ENCODE measurements at regions not wholly inside any gene's neighbourhood (a gene's known extent, or its start where the extent isn't known, plus 50 kb on each side); places are given as distances from the start of the nearest gene placed in this dataset.

- FAIRE-seq, result no peak
Measured at GRCh38 chr2:42928692-42929545, 136.5 kb upstream of the HAAO start.

- no peak for FAIRE-seq
Measured at GRCh38 chr2:42928161-42928691, 135.8 kb upstream of the HAAO start.

GRCh38 chr2:42927334-42928160, 135.2 kb upstream of the HAAO start:
- FAIRE-seq, result no peak

- no peak for FAIRE-seq
Measured at GRCh38 chr2:42926434-42927333, 134.3 kb upstream of the HAAO start.

DNA sequence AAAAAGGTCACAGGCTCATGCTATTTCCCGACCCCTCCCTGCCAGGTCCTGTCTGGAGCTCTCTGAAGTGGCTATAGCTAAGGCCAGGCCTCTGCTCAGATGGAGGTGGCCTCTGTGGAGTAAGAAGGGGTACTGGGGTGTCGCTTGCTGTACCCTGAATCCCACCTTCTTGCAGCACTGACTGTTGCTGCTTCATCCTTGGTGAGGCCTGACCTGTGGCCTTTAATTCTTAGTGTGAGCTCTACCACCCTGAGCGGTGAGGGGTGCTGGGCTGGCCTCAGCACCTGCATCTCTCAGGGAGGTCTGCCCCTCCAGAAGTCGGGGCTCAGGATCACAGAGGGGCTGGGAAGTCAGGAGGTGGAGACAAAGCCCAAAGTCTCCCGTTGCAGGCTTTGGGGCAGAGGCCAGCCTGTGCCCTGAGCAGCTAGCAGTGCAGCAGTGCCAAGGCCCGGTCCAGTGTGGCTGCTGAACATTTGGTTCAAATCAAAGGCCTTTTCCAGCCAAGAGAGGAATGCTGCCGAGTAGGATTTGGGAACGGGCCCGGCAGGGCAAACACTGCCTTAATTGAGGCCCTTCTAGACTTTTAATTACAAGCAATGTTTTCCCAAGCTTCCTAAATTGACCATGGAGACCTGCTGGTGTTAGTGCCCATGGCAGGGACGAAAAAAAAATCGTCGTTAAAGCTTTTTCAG, 133.5 kb upstream of the HAAO start:
- FAIRE-seq, result no peak

GRCh38 chr2:42924418-42924886, 132.1 kb upstream of the HAAO start:
- FAIRE-seq, result no peak

DNA sequence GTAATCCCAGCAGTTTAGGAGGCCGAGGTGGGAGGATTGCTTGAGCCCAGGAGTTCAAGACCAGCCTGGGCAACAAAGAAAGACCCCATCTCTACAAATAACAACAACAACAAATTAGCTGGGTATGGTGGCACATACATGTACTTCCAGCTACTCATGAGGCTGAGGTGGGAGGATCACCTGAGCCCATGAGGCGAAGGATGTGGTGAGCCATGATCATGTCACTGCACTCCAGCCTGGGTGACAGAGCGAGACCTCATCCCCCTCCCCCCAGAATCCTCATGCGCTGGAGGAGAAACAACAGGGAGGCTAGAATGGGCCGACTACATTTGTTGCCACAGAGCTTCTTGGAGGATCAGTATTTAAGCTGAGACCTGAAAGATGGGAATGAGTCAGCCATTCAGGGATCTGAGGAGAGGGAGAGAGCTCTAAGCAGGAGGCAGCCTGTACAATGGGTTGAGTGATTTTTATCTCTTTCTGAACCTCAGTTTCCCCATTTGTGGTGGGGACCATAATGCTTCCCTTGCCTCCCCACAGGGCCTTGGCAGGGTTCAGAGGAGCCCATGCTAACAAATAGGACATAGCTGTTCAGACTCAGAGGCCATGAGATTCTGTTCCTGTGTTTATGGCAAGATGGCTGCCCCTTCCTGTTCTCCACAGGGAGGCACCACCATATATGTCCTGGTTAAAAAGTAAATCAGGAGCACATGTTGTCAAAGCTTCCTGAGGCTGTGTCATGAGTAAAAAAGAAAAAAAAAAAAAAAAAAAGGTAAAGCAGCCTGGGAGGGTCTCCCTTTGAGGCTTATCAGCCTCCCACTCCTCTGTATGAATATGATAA, 131.4 kb upstream of the HAAO start:
- FAIRE-seq, result no peak

GRCh38 chr2:42922790-42923579, 130.6 kb upstream of the HAAO start:
- FAIRE-seq, result no peak

DNA sequence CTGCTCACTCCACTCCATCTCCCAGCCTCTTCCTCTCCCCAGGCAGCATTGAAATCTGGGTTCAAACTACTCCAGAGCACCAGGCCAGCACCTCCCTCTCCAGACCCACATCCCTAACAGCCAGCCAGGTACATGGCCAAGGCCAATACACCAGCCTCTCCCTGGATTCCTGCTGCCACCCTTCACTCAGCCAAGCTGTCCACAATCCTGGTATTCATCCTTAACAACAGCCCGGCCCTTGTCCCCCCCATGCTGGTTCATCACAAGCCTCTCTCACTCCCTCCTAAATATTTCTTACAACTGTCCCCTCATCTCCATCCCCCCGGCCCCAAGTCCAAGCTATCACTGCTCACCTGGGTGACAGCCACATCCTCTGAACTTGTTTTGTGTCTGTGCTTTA, 129.9 kb upstream of the HAAO start:
- no peak for FAIRE-seq

- FAIRE-seq, result no peak
Measured at GRCh38 chr2:42921721-42922120, 129.3 kb upstream of the HAAO start.

GRCh38 chr2:42921147-42921520, 128.8 kb upstream of the HAAO start:
- no peak for FAIRE-seq

- no peak for FAIRE-seq
Measured at GRCh38 chr2:42920446-42921146, 128.2 kb upstream of the HAAO start.

GRCh38 chr2:42918671-42919318, 126.4 kb upstream of the HAAO start:
- FAIRE-seq, result no peak

GRCh38 chr2:42918041-42918440, 125.7 kb upstream of the HAAO start:
- no peak for FAIRE-seq

DNA sequence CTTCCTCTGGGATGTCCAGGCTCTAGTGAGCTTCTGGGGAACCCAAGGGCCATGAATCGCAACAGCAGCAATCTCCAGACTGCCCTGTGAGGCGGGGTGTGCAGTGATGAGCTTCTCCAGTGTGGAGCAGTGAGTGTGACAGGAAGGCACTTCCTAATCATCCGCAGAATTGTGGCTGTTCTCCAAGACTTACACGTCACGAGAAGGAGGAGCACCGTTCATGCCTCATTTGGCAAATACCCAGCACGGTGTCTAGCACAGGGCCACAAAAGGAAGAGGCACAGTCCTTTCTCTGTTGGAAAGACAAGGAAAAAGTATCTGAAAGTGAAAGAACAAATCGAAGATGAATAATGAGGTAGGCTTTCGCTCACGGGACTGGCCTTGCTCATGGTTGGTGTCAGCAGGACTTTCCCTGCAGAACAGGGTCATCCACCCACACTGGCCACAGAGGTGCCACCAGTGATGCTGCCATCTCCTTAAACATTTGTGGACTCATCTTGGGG, 125.1 kb upstream of the HAAO start:
- FAIRE-seq, result no peak

- no peak for FAIRE-seq
Measured at GRCh38 chr2:42916324-42916723, 123.9 kb upstream of the HAAO start.

DNA sequence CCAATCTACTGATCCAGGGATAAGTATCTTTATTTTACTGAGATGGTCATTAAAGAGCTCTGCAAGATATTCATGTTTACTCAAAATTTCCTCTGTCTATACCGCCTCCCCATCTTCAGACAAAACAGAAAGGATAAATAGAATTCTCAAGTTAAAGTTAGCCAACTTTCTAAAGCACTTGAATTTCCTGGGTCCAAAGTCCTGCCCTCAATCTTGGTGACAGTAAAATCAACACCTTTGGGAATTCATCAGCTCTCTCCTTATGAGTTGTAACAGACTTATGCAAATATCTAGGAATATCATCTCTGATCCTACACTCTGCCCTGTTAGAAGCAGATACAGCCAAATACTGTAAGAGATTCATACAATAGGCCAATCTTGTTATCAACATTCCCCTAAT, 122.5 kb upstream of the HAAO start:
- no peak for FAIRE-seq

- FAIRE-seq, result no peak
Measured at GRCh38 chr2:42914314-42914713, 121.9 kb upstream of the HAAO start.

Data from colon (tissue), 2 donors.